ENCODE measurements at regions not wholly inside any gene's neighbourhood (a gene's known extent, or its start where the extent isn't known, plus 50 kb on each side); places are given as distances from the start of the nearest gene placed in this dataset.
"Not testable (repeated sequence)": the region's sequence is repeated elsewhere in the genome, so short reads cannot be mapped to it uniquely, and the experiment has no call there.

DNA sequence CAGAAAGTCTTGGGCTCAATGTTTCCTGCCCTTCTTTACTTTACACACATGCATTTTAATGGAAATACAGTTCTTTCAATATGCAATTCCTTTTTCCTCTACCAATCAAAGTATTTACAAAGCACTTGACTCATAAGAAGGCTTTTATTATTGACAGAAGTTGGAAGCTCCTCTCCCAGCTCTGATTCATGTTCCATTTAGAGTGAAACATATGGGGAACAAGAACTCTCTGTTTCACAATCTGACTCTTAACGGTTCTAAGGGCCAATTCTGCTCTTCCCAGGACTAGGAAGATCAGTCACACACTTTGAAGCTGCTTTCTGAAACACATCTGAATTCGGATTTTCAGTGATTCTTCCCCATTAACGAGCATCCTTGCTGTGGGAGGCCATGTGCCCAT is 300.5 kb downstream of the ANAPC1 start:
- H3K4me1 ChIP-seq (ENCODE audit: insufficient read depth); H4K20me1 ChIP-seq (ENCODE audit: insufficient read depth); in situ Hi-C loops (cut with MboI); H3F3A ChIP-seq (ENCODE audit: insufficient read depth); H3K79me2 ChIP-seq (ENCODE audit: insufficient read depth); H3K36me3 ChIP-seq (ENCODE audit: low read depth); H2AFZ ChIP-seq; H3K9me3 ChIP-seq (ENCODE audit: low read depth); H3K9ac ChIP-seq; H3K4me3 ChIP-seq; H3K27ac ChIP-seq; H3K27me3 ChIP-seq (replicated peaks; ENCODE audit: insufficient read depth); DNase-seq; H3K4me2 ChIP-seq (ENCODE audit: unreplicated experiment); H3K9me2 ChIP-seq (ENCODE audit: insufficient read depth): not testable (repeated sequence)
- no CpG with 5 or more reads among the region's 3 CpGs for WGBS, 2 experiments (ENCODE audit: low coverage in 1 of 2, low lambda C conversion rate in 2 of 2, missing lambda C conversion rate in 2 of 2)

DNA sequence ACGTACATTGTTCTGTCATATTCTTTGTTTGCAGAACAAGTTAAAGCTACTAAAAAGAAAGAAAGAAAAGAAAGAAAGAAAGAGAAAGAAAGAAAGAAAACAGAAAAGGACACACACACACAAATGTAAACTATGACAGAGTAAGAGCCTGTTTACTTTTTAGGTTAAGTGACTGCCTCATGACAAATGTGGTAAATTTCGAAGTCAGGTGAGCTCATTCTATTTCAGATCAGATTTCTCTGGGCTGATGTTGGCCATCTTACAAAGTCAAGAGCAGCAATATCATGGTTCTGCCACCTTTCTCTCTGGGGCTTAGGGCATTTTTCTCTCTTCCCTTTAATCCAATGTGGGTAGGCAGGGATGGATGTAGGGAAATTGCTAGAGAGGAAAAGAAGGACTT is 299.5 kb downstream of the ANAPC1 start:
- DNase-seq; H3F3A ChIP-seq (ENCODE audit: insufficient read depth); in situ Hi-C loops (cut with MboI); H3K9me3 ChIP-seq (ENCODE audit: low read depth); H3K4me2 ChIP-seq (ENCODE audit: unreplicated experiment); H3K9ac ChIP-seq; H3K9me2 ChIP-seq (ENCODE audit: insufficient read depth); H3K27me3 ChIP-seq (replicated peaks; ENCODE audit: insufficient read depth); H3K79me2 ChIP-seq (ENCODE audit: insufficient read depth); H3K36me3 ChIP-seq (ENCODE audit: low read depth); H2AFZ ChIP-seq; H3K4me1 ChIP-seq (ENCODE audit: insufficient read depth); H4K20me1 ChIP-seq (ENCODE audit: insufficient read depth); H3K4me3 ChIP-seq; H3K27ac ChIP-seq: not testable (repeated sequence)
- WGBS, 2 experiments (ENCODE audit: low coverage in 1 of 2, low lambda C conversion rate in 2 of 2, missing lambda C conversion rate in 2 of 2), result 91 to 92% methylated on average over 1 of the region's 2 CpGs

DNA sequence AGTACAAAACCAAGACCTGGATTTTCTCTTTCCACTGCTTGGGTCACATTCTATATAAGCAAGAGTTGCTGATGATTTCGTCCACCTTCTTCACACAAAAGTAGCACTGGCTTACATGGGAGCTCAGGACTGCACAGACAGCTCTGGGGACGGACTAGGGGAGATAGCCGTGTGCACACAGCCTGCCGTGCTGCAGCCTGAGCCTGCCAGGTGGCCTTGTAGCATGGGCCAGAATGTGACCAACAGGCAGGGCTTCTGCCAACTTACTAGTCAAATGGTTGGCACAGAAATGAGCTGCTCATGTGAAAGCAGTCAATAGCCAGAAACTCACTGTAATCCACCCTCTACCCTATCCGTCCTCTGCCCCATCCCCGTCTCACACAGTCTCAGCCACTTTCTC is 299.0 kb downstream of the ANAPC1 start:
- H3K9me2 ChIP-seq (ENCODE audit: insufficient read depth); H3K27ac ChIP-seq; H3K4me1 ChIP-seq (ENCODE audit: insufficient read depth); H2AFZ ChIP-seq; H3K4me3 ChIP-seq; H3K4me2 ChIP-seq (ENCODE audit: unreplicated experiment); H4K20me1 ChIP-seq (ENCODE audit: insufficient read depth); H3K9me3 ChIP-seq (ENCODE audit: low read depth); H3K9ac ChIP-seq; H3K79me2 ChIP-seq (ENCODE audit: insufficient read depth); H3K36me3 ChIP-seq (ENCODE audit: low read depth); H3K27me3 ChIP-seq (replicated peaks; ENCODE audit: insufficient read depth); in situ Hi-C loops (cut with MboI); DNase-seq; H3F3A ChIP-seq (ENCODE audit: insufficient read depth): not testable (repeated sequence)
- 52 to 72% methylated on average over 4 of the region's 6 CpGs for WGBS, 2 experiments (ENCODE audit: low coverage in 1 of 2, low lambda C conversion rate in 2 of 2, missing lambda C conversion rate in 2 of 2)

DNA sequence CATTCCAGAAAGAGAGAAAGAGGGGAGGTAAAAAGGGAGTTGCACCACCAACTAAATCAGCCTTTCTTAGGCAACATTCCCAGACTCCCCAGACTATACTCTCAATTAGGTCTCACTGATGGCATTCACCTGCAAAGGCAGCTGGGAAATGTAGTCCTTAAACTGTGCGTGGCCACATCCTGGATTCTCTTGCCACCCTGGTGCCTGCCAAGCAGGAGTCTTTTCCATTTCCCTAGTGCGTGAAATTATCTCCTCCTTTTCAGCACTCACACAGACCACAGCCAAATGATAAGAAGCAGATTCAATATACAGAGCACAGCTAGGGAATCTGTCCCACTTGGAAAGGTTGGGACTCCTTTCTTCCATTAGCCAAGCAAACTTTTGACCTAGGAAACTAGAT is 298.0 kb downstream of the ANAPC1 start:
- H3K9me3 ChIP-seq (ENCODE audit: low read depth); H3K4me3 ChIP-seq; H3K4me1 ChIP-seq (ENCODE audit: insufficient read depth); H3K79me2 ChIP-seq (ENCODE audit: insufficient read depth); H4K20me1 ChIP-seq (ENCODE audit: insufficient read depth); H3K27me3 ChIP-seq (replicated peaks; ENCODE audit: insufficient read depth); H3K27ac ChIP-seq; H3K9me2 ChIP-seq (ENCODE audit: insufficient read depth); H3K36me3 ChIP-seq (ENCODE audit: low read depth); DNase-seq; in situ Hi-C loops (cut with MboI); H3K9ac ChIP-seq; H2AFZ ChIP-seq; H3K4me2 ChIP-seq (ENCODE audit: unreplicated experiment); H3F3A ChIP-seq (ENCODE audit: insufficient read depth): not testable (repeated sequence)
- 98 to 100% methylated on average over 2 of the region's 2 CpGs for WGBS, 2 experiments (ENCODE audit: low coverage in 1 of 2, low lambda C conversion rate in 2 of 2, missing lambda C conversion rate in 2 of 2)

DNA sequence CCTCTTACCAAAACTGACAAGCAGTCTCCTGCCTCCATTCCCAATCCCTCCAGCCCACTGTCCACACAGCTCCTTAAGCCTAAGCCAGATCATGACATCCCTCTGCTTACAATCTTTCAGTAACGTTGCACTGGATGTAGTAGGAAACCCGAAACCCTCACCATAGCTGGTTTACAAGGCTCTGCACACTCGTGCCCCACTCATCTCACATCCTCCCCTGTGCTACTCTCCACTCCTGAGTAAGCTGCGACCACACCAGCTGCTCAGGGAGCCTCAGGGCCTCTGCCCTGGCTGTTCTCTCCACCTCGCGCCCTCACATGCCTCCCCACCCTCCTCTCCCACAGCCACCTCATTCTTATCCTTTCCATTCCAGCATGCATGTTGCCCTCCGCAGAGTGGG is 288.9 kb downstream of the ANAPC1 start:
- in situ Hi-C loops (cut with MboI); H3K4me1 ChIP-seq (ENCODE audit: insufficient read depth); H3K27me3 ChIP-seq (replicated peaks; ENCODE audit: insufficient read depth); H3K4me2 ChIP-seq (ENCODE audit: unreplicated experiment); H3K27ac ChIP-seq; H3K9me3 ChIP-seq (ENCODE audit: low read depth); H3K79me2 ChIP-seq (ENCODE audit: insufficient read depth); H4K20me1 ChIP-seq (ENCODE audit: insufficient read depth); DNase-seq; H3K4me3 ChIP-seq; H2AFZ ChIP-seq; H3K9me2 ChIP-seq (ENCODE audit: insufficient read depth); H3F3A ChIP-seq (ENCODE audit: insufficient read depth); H3K36me3 ChIP-seq (ENCODE audit: low read depth); H3K9ac ChIP-seq: not testable (repeated sequence)
- whole genome bisulfite sequencing, 2 experiments (ENCODE audit: low coverage in 1 of 2, low lambda C conversion rate in 2 of 2, missing lambda C conversion rate in 2 of 2), result 57% methylated on average over 5 of the region's 7 CpGs; no CpG with 5 or more reads in 1 of the 2 experiments

DNA sequence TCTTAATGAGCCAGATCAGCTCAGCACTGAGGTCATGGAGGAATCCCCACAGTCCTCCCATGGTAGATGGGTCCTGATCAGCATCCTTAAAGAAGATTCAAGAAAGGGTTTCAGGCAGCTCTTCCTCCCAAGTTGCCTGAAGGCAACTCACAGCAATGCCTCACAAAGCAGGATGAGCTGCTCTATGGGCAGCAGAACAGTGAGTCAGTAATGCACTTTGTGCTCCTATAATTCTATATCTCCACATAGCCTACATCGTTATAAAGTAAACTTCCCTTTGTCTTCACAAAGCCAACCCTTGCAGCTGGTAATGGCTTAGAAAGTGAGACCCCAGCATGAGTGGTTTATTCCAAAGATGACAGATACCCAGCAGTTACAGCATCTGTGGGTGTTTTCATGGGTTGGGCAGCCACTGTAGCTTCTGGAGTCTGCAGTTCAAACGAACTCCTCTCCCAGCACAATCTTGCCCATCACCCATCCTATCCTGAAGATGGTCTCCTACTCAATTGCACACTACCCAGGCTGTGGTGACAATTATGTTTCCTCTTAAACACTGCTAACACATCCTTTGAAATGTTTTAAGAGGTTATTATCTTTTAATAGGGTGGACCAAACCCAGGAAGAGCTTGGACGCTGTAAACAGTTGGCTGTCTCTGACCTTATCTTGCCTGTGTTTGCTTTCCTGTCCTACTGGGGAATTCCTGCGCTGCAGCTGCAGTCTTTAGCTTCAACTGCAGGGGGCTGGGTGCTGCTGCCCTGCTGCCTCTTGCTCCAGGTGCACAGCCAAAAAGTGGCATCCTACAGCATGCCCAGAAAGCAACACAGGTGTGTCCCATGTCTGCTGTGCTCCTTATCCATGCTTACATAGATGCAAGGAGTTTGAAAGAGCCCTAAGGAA is 286.9 kb downstream of the ANAPC1 start:
- H3K79me2 ChIP-seq (ENCODE audit: insufficient read depth); H3K36me3 ChIP-seq (ENCODE audit: low read depth); H3F3A ChIP-seq (ENCODE audit: insufficient read depth); H3K9me2 ChIP-seq (ENCODE audit: insufficient read depth); H3K9ac ChIP-seq; in situ Hi-C loops (cut with MboI); H3K4me2 ChIP-seq (ENCODE audit: unreplicated experiment); H3K9me3 ChIP-seq (ENCODE audit: low read depth); H3K4me3 ChIP-seq; H4K20me1 ChIP-seq (ENCODE audit: insufficient read depth); H3K4me1 ChIP-seq (ENCODE audit: insufficient read depth); H3K27ac ChIP-seq; DNase-seq; H2AFZ ChIP-seq; H3K27me3 ChIP-seq (replicated peaks; ENCODE audit: insufficient read depth): not testable (repeated sequence)
- 57 to 60% methylated on average over 1 of the region's 4 CpGs for WGBS, 2 experiments (ENCODE audit: low coverage in 1 of 2, low lambda C conversion rate in 2 of 2, missing lambda C conversion rate in 2 of 2)

DNA sequence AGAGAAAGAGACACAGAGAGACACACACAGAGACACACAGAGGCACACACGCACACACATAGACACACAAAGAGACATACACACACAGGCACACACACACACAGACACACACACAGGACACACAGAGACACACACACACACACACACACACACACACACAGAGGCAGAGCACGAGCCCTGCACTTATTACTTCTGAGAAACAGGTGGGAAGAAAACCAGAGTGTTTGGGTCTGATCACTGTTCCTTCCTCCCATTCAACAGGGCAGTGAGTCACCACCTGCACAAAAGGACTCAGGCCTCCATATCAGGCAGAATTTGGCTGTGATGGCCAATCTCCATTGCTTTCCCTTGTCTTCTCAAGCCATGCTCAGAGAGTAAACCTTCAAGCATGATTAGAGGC is 285.0 kb downstream of the ANAPC1 start:
- H4K20me1 ChIP-seq (ENCODE audit: insufficient read depth); H3K4me3 ChIP-seq; H3K27ac ChIP-seq; H3K9ac ChIP-seq; H3F3A ChIP-seq (ENCODE audit: insufficient read depth); H2AFZ ChIP-seq; H3K79me2 ChIP-seq (ENCODE audit: insufficient read depth); DNase-seq; H3K36me3 ChIP-seq (ENCODE audit: low read depth); H3K27me3 ChIP-seq (replicated peaks; ENCODE audit: insufficient read depth); H3K9me2 ChIP-seq (ENCODE audit: insufficient read depth); in situ Hi-C loops (cut with MboI); H3K4me1 ChIP-seq (ENCODE audit: insufficient read depth); H3K9me3 ChIP-seq (ENCODE audit: low read depth); H3K4me2 ChIP-seq (ENCODE audit: unreplicated experiment): not testable (repeated sequence)
- WGBS, 2 experiments (ENCODE audit: low coverage in 1 of 2, low lambda C conversion rate in 2 of 2, missing lambda C conversion rate in 2 of 2), result 17 to 26% methylated on average over 2 of the region's 2 CpGs

DNA sequence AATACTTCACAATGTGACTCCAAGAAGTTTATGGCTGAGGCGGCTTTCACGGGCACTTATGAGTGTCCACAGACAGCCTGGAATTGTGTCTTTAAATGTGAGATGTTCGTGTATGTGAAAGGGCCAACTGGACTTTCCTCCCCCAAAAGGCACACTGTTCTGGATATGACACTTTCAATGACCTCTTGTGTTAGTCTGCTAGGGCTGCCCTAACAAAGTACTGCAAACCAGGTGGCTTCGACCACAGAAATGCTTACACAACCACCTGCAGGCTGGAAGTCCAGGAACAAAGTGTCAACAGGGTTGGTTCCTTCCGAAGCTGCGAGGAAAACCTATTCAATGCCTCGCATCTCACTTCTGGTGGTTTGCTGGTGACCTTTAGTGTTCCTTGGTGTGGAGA is 281.7 kb downstream of the ANAPC1 start:
- H3K79me2 ChIP-seq (ENCODE audit: insufficient read depth); H3K4me1 ChIP-seq (ENCODE audit: insufficient read depth); H3K27ac ChIP-seq; H3K4me3 ChIP-seq; in situ Hi-C loops (cut with MboI); DNase-seq; H3K4me2 ChIP-seq (ENCODE audit: unreplicated experiment); H3K27me3 ChIP-seq (replicated peaks; ENCODE audit: insufficient read depth); H3F3A ChIP-seq (ENCODE audit: insufficient read depth); H3K9me2 ChIP-seq (ENCODE audit: insufficient read depth); H2AFZ ChIP-seq; H3K9ac ChIP-seq; H3K9me3 ChIP-seq (ENCODE audit: low read depth); H4K20me1 ChIP-seq (ENCODE audit: insufficient read depth); H3K36me3 ChIP-seq (ENCODE audit: low read depth): not testable (repeated sequence)
- 67 to 73% methylated on average over 6 to 7 of the region's 7 CpGs for WGBS, 2 experiments (ENCODE audit: low coverage in 1 of 2, low lambda C conversion rate in 2 of 2, missing lambda C conversion rate in 2 of 2)

Data from GM23248 (cell line).